ENCODE measurements at regions not wholly inside any gene's neighbourhood (a gene's known extent, or its start where the extent isn't known, plus 50 kb on each side); places are given as distances from the start of the nearest gene placed in this dataset.
"Not testable (repeated sequence)": the region's sequence is repeated elsewhere in the genome, so short reads cannot be mapped to it uniquely, and the experiment has no call there.

DNA sequence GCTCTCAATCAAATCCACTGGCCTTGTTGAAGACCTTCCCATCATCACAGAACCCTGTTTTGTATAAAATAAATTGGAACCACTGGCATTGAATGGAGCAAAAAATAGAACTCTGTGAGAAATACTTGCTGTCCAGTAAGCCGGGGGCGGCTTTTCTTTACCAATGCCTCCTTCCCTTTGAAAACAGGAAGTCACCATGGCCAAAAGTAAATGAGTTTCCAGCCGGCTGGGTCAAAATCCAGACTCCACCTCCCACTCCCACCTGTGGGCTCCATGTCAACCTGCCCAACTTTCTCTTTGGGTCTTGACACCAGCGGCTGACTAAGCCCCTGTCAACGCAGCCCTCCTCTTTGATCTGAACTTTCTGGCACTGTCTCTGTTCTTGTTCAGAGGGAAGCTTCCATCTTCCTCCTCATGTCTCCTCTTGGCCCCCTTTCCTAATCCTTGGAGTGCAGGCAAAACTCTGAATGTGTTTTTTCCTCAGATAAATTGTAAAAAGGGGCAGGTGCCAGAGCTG, 95.2 kb downstream of the TFAP2C start:
- DNase-seq (ENCODE audit: low read depth): no peak

DNA sequence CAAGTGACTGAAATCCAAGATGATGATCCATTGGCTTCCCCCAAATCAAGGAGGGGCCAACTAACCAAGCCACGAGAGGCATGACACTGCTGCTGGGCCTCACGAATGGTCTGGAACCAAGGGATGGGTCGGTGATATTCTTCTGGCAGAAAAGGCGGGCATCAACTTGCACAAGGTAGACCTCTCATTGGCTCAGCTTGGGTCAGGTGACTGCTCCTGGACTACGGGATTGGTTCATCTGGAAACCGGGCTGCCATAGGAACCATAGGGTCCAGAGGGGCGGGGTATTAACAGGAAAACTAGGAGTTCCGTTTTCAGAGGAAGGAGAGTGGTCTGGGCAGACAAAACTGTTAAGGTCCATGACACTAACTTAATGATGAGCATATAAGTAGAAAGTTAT, 100.9 kb downstream of the TFAP2C start:
- no peak for DNase-seq (ENCODE audit: low read depth)

GRCh38 chr20:56730996-56731395, 101.9 kb downstream of the TFAP2C start:
- DNase-seq (ENCODE audit: low read depth): no peak

- DNase-seq (ENCODE audit: low read depth): no peak
These were observed 102.4 kb downstream of the TFAP2C start for GRCh38 chr20:56731476-56731875.

DNA sequence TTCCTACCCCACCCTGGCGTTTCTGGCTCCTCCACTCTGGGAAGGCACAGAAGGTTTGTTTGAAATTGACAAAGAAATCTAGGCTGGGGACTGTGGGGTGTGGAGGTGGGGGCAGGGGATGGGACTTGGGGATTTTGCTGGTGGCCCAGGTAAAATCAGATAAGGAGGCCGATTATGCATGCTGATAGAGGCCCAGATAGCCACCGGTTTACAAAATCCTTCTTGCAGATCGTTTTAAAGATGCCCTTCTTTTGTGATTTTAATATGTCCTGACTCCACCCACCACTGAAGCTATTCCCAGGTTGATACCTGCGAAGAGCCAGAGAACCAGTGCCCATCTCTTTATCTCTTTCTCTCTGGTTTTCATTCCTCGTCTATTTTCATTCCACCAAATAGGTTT, 104.9 kb downstream of the TFAP2C start:
- no peak for DNase-seq (ENCODE audit: low read depth)

DNA sequence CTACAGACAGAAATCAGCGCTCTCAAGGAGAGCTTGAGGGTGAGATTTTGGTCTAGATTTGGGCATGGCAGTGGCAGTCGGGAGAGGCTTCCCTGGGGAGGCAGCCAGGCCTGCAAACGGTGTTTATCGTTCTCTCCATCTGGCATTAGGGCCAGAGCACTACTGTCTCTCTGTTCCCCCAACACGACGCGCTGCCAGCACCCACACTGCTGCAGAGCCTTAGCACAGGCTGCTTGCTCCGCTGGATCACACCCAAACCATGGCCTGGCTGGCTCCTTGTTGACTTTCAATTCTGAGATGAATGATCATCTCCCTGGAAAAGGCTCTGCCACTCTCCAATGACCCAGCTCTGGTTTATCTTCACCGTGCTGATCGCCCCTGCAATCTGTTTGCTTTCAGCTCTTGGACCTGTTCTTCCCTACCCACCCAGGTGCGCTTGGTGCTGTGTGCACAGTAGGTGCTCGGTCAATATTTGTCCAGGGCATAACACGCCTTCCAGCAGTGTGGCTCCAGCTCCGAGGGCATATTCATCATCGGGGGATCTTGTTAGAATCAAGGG, 106.1 kb downstream of the TFAP2C start:
- DNase-seq (ENCODE audit: low read depth): no peak

GRCh38 chr20:56736285-56736857, 107.3 kb downstream of the TFAP2C start:
- DNase-seq (ENCODE audit: low read depth): no peak

GRCh38 chr20:56744325-56744821, 115.3 kb downstream of the TFAP2C start:
- DNase-seq (ENCODE audit: low read depth): not testable (repeated sequence)

DNA sequence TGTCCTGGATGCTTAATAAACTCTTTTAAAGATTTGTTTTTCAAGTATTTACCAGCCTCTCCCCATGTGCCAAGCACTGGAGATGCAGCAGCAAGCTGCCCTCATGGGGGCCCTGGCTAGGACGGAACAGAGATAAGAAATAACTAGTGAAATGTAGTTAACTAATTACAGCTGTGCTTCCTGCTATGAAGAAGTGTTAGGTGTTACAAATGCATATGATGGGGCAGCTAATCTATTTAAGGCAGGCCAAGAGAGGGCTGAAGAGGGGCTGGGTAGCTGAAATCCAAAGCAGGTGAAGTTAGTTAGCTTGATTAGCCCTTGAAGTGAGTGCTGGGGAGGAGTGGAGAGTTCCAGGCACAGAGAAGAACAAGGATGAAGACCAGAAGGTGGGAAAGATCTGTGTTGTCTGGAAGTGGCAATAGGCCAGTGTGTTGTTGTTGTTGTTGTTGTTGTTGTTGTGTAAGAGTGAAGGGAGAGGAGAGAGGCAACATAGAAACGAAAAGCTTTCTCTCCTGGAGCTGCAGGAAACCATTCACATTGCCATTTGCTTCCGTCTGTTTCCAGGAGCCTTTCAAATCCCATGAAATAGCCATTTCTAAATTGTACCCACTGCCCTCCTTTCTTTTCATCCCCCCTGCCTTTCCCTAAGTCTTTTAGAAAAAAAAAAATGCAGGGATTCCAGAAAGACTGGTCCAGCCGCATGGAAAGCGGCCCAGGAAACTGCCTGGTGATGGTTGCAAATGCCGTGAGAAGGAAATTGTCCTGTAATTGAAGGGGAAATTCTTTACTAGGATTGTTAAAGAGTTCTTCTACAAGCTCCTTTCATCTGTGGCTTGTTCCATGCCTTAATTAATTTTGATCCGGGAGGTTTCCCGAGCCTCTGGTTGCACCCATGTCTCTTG, 119.6 kb downstream of the TFAP2C start:
- no peak for DNase-seq (ENCODE audit: low read depth)

DNA sequence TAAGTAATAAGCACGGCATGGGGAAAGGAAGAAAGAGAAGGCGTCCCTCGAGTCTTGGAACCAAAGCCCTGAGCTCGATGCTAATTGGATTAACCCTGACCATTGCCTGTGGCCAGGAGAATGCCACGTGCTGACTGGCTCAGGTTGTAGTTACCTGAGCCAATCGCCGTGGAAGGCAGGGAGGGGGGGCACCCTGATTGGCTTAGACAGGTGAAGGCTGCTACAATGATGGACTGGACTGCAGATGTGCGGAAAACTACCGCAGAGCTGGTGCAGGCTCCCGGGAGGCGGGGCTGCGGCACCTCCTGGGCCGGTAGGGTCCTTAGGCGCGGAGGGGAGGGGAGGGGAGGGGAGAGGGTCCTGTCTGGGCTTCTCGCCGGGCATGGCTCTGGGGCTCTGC, 121.3 kb downstream of the TFAP2C start:
- no peak for DNase-seq (ENCODE audit: low read depth)

- no peak for DNase-seq (ENCODE audit: low read depth)
These were observed 123.2 kb downstream of the TFAP2C start for GRCh38 chr20:56752274-56752673.

- no peak for DNase-seq (ENCODE audit: low read depth)
These were observed 126.1 kb downstream of the TFAP2C start for GRCh38 chr20:56755201-56755600.

- not testable (repeated sequence) for DNase-seq (ENCODE audit: low read depth)
These were observed 127.6 kb downstream of the TFAP2C start for GRCh38 chr20:56756658-56757057.

- DNase-seq (ENCODE audit: low read depth): no peak
These were observed 129.6 kb downstream of the TFAP2C start for GRCh38 chr20:56758706-56759105.

GRCh38 chr20:56759741-56760278, 130.7 kb downstream of the TFAP2C start:
- DNase-seq (ENCODE audit: low read depth): no peak

DNA sequence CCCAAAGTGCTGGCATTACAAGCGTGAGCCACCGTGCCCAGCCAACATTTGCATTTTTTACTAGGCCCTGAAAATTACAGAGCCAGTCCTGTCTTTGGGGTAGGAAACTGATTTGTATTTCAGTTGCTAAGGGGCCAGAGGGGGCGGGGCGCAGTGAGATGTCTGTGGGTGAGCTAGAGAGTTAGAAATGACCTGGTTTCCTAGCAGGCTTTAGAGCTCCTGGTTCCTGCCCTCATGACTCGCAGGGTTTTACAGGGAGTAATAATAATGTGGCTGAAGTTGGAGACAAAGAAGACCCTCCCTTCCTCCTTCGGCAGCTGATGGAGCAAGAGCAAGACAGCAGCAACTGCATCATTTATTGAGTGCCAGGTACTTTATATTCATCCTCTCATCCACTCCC, 131.5 kb downstream of the TFAP2C start:
- DNase-seq (ENCODE audit: low read depth): no peak

DNA sequence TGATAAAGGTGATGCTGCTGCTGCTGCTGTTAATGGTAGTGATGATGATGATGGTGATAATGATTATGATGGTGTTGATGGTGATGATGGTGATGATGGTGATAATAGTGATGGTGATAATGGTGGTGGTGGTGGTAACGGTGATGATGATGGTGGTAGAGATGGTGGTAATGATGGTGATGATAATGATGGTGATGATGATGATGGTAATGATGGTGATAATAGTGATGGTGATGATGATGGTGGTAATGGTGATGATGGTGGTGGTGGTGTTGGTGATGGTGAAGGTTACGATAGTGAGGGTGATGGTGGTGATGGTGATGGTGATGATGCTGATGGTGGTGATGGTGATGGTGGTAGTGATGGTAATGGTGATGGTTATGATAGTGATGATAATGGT, 132.3 kb downstream of the TFAP2C start:
- no peak for DNase-seq (ENCODE audit: low read depth)

- no peak for DNase-seq (ENCODE audit: low read depth)
These were observed 133.3 kb downstream of the TFAP2C start for GRCh38 chr20:56762401-56762800.

DNA sequence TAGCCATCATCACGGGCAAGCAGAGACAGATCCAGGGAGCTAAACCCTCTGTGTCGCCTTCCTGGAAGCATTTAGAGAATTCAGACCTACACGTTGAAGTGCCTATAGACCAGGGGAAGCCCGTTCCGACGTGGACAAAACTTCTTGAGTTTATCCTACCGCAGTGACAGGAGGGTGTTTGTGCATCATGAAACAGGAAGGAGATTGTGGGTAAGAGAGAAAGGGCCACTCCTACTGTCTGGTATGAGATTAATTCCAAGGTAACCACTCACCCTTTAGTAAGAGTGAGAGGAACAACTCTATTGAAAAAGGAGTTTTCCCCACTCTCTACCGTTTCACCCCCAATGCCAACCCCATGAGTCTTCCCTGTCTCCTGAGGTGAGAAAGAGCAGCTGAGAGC, 133.7 kb downstream of the TFAP2C start:
- no peak for DNase-seq (ENCODE audit: low read depth)

GRCh38 chr20:56764671-56765070, 135.6 kb downstream of the TFAP2C start:
- no peak for DNase-seq (ENCODE audit: low read depth)

DNA sequence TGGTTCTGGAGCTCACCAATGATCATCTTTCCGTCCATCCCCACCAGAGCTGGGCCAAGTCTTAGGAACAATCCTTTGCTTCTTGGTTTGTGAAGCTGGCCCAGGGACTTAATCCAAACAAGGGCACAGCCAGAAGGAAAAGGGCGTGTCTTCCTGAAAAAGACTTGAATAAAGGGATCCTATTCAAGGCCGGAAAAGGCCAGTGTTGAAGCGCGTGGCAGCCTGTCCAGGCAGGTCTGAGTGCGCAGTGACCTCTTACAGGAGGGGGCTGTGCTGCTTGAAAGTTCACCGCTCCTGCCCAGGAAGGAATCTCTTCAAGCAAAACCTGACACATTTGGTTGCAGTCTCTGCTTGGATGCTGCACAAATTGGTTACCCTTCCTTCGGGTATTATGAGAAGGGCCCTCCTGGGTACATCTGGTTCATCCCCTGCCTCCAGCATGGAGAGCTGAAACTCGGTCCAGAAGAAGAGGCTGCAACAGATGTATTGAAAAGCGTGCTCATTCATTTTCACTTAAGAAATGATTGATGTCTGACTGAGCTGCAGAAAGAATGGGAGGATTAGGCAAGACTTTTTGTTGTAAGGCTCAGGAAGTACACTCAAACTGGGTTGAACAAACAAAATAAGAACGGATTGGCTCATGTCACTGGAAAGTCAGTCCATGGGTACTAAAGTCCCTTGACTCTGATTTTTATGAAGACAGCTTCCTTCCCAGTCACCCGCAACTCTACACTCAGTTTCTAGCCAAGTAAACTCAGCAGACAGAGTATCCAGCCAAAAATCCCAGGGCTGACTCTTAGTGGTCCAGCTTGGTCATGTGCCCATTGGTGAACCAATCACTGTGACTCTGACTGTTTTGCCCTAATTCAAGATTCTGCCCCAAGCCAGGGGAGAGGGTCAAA, 136.3 kb downstream of the TFAP2C start:
- DNase-seq (ENCODE audit: low read depth): no peak
